GM21360 (cell line): ENCODE measurements at regions not wholly inside any gene's neighbourhood (a gene's known extent, or its start where the extent isn't known, plus 50 kb on each side); places are given as distances from the start of the nearest gene placed in this dataset.
A peak's percentile ranks its signal among the peaks of the same experiment; 100 is the strongest.
"Not testable (repeated sequence)": the region's sequence is repeated elsewhere in the genome, so short reads cannot be mapped to it uniquely, and the experiment has no call there.

Source experiments
- ATAC-seq: cut with Tn5 transposase; IDR thresholded peaks from one replicate; pipeline ENCODE4 v1.9.1; 2021; ENCODE audit warnings: mild to moderate bottlenecking, moderate library complexity; ENCODE audit not compliant: unreplicated experiment

- ATAC-seq, result no peak
Measured at GRCh38 chr6:113659762-113660404, 197.3 kb upstream of the MARCKS start.

DNA sequence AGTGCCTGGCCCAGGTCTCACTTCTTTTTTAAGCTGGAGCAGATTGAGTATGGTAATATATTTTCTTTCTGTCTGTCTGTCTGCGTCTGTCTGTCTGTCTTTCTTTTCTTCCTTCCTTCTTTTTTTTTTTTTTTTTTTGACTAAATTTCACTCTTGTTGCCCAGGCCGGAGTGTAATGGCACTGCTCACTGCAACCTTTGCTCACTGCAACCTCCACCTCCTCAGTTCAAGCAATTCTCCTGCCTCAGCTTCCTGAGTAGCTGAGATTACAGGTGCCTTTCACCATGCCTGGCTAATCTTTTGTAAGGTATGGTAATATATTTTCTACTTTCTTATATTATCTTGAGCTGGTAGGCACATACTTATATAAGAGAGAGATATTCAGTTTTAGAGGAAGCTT, 196.3 kb upstream of the MARCKS start:
- no peak for ATAC-seq

GRCh38 chr6:113662093-113662665, 195.0 kb upstream of the MARCKS start:
- no peak for ATAC-seq

DNA sequence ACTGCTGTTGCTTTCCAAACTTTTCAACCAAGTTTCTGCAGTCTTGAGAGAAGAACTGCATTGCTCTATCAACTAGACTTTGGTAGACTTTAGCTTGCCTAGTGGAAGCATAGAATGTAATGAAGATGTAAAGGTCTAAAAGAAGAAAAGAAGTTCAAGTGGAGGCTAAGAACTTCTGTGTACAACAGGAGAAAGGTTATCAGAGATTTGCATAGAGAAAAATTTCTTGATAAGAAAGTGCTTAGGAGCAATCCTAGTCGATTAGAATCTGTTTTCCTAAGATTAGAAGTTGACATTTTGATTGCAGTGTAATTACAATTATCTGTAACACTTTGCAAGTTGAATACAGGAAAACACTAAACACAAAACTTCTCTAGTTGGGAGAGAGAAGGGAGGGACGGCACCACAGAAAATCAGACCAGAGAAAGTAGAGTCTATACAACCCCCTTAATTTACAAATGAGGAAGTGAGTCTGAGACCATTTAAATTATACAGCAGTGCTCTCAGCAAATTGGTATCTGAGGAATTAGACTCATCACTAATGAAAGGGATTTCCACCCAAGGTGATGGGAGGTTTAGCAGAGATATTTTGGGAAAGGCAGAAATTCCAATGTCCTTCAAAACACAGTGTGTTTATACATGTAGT, 194.3 kb upstream of the MARCKS start:
- peak; percentile 80 for ATAC-seq

- ATAC-seq, result no peak
Measured at GRCh38 chr6:113664909-113665308, 192.2 kb upstream of the MARCKS start.

GRCh38 chr6:113668641-113669408, 188.3 kb upstream of the MARCKS start:
- ATAC-seq, result peak; percentile 52

- no peak for ATAC-seq
Measured at GRCh38 chr6:113669606-113670005, 187.5 kb upstream of the MARCKS start.

- ATAC-seq, result no peak
Measured at GRCh38 chr6:113671421-113671820, 185.7 kb upstream of the MARCKS start.

DNA sequence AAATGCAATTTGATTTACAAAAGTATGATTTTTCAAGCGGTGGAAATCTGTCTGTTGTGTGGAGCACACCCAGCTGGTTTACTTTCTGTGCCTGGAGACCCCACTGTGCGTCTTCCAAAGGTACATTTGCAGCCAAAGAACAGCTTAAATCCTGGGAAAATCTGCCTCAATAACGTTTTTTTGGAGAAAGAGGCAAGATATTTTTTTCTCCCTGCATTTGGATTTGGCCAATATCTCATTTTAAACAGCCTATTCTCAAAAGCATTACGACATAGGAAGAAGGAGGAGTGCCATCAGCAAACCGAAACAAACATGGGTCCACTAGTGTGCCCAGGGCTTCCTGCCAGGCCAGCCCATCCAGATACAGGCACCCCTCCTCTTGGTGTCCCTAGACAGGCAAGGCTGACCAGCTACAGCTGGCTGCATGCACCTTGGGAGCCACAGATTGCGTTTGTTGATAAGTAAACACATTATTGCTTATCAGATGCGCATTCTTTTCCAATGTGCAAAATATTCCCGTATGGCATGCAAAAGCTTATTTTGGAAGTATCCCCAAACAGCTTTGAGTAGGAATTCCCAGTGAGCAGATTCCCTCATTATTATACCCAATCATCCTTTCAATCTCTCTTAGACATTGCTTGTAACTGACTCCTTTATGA, 184.5 kb upstream of the MARCKS start:
- no peak for ATAC-seq

DNA sequence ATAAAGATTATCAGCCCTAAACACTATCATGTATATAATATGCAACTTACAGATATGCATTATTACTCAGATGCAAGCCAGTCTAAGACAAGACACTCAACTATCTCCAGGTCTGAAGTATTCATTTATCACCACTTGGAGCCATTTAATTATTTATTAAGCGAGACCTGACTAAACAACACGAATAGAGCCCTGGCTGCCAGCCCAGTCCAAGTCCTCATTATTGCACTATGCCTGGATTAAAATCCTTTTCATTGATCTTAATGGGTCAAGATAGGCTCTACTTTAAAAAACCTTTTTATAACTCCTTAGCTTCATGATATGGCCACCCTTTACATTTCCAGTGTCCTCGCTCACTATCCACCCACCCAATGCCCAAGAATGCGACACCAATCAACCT, 183.1 kb upstream of the MARCKS start:
- no peak for ATAC-seq

GRCh38 chr6:113676057-113676456, 181.1 kb upstream of the MARCKS start:
- ATAC-seq, result no peak

- ATAC-seq, result no peak
Measured at GRCh38 chr6:113676968-113677367, 180.2 kb upstream of the MARCKS start.

DNA sequence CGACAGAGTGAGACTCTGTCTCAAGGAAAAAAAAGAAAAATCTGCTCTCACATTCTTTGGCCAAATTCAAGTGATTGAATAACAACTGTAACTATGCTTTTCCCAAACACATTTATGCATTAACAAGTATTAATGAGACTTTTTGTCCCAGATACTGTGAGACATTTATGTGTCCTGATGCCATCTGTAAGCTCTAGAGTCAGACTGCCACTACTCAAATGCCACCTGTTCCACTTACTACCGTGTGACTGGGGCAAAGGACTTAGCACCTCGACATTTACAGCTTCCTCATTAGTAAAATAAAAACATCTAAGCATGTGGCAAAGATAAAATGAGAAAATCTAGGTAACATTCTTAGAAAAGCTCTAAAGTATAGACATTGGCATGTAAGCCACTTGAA, 178.1 kb upstream of the MARCKS start:
- no peak for ATAC-seq

- ATAC-seq, result no peak
Measured at GRCh38 chr6:113680301-113680700, 176.8 kb upstream of the MARCKS start.

DNA sequence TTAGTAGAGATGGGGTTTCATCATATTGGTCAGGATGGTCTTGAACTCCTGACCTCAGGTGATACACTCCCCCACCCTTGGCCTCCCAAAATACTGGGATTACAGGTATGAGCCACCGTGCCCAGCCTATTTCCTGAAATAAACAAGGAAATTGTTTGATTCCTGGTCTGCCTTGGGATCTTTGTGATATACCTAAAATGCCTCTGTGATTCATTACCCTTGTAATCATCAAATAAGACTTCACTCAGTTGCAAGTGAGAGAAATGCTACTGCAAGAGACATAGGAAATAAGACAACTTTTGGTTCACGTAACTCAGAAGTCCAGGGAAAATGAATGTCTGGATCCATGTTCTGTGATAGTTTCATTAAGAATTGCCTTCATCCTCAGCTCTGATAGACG, 173.2 kb upstream of the MARCKS start:
- no peak for ATAC-seq

GRCh38 chr6:113684382-113684901, 172.7 kb upstream of the MARCKS start:
- ATAC-seq, result no peak

DNA sequence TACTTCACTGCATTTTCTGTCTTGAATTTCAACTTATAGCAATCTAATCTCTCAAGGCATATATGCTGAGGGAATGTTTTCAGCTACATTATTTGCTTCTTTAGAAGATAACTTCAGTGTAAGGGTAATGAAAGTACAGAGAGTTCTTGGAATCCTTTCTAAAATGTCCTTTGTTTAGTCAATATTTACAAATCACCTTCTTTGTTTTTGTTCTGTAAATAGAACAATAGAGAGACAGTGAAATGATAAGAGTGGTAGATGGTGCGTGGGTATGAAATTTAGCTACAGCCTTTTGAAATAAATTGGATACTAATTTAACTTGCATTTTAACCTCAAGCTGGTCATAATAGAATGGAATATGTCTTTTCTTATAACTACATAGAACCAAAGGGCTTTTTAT, 171.1 kb upstream of the MARCKS start:
- ATAC-seq, result no peak

- ATAC-seq, result not testable (repeated sequence)
Measured at GRCh38 chr6:113689620-113690019, 167.5 kb upstream of the MARCKS start.

DNA sequence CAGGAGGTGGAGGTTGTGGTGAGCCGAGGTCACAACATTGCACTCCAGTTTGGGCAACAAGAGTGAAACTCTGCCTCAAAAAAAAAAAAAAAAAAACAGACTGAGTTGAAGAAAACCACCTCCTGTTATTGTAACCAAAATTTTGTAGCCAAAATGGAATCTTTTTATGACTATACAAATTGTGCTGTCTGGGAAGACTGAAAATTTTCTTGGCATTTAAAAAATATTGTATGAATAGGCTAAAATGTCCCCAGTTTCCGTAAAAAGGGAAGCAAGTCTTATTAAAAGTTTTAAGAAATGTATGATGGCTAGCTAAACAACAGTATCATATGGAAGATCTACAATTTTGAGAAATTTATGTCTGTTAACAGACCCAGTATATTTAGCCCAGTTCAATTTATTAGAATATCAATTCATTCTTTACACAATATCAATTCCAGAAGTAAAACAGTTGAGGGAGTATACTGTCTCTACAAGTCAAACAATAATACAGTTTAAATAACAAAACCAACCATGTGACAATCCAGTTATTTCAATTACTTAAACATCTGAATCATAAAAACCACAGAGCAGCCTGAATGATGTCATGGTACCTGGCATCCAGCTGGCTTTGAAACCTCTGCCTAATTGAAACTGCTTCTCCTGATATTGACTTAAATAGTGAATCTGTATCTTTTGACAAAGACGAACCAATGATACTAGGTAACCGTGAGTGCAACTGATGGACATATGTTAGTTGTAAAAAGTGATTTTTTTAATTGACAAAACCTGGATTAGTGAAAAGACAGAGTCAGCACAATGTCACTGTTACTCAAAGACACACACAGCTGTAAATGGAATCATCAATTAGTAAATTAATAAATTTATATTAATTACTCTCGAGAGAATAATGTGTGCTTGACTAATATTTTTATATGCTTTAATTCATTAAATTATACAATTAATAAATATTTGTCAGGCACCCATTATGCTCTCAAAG, 166.6 kb upstream of the MARCKS start:
- peak; percentile 60 for ATAC-seq

GRCh38 chr6:113691260-113691656, 165.9 kb upstream of the MARCKS start:
- ATAC-seq, result no peak
